GM21529 (cell line): ENCODE measurements at regions not wholly inside any gene's neighbourhood (a gene's known extent, or its start where the extent isn't known, plus 50 kb on each side); places are given as distances from the start of the nearest gene placed in this dataset.
"Not testable (repeated sequence)": the region's sequence is repeated elsewhere in the genome, so short reads cannot be mapped to it uniquely, and the experiment has no call there.

ENCODE experiments used
- ATAC-seq: cut with Tn5 transposase; IDR thresholded peaks from one replicate; pipeline ENCODE4 v1.9.1; 2021; ENCODE audit not compliant: unreplicated experiment

DNA sequence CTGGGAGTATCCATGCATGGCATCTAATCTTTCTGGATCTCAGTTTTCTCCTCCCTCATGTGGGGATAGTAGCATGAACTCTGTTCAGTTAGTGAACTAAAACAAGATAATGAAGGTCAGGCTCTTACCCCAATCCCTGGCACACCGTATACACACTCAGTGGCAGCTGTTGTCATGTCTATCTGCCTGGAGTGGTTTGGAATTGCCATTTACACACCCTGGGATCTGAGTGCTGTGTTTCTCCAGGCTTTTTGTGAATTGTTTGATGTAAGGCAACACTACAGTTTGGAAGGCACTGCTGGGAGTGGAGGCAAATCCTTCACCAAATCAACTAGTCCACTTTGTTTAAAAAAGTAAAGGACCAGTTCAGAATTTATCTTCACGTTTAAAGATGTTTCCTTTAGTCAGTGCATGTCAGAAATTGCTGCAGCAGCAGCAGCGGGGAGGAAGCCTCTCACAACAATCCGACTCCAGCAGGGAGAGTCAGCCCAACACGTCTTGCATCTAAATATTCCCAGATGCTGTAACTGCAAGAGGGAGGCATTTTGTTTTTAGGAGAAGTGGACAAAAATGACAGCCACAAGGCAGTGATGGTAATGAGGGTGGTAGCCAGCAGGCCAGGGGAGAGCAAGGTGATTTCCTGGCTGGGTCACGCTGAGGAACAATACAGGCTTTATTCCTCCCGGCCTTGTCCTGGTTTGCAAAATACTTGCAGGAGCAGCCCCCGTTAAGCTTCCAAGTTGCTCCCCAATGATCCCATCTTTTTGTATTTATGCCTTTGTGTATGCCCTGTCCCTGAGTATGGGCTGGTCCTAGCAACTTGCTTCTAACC, 128.5 kb upstream of the LRIG1 start:
- no peak for ATAC-seq

DNA sequence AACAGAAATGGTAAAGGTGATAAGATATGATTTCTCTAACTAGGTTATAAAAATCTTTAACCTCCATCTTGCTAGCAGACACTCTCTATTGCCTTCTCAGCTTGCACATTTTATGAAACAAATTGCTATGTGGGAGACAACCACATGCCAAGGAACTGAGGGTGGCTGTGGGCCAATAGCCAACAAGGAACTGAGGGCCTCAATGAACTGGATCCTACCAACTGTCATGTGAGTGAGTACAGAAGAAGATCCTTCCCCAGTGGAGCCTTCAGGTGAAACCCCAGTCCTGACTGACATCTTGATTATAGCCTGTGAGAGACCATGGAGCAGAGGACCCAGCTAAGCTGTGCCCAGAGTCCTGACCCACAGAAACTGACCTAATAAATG, 129.2 kb upstream of the LRIG1 start:
- ATAC-seq, result no peak

DNA sequence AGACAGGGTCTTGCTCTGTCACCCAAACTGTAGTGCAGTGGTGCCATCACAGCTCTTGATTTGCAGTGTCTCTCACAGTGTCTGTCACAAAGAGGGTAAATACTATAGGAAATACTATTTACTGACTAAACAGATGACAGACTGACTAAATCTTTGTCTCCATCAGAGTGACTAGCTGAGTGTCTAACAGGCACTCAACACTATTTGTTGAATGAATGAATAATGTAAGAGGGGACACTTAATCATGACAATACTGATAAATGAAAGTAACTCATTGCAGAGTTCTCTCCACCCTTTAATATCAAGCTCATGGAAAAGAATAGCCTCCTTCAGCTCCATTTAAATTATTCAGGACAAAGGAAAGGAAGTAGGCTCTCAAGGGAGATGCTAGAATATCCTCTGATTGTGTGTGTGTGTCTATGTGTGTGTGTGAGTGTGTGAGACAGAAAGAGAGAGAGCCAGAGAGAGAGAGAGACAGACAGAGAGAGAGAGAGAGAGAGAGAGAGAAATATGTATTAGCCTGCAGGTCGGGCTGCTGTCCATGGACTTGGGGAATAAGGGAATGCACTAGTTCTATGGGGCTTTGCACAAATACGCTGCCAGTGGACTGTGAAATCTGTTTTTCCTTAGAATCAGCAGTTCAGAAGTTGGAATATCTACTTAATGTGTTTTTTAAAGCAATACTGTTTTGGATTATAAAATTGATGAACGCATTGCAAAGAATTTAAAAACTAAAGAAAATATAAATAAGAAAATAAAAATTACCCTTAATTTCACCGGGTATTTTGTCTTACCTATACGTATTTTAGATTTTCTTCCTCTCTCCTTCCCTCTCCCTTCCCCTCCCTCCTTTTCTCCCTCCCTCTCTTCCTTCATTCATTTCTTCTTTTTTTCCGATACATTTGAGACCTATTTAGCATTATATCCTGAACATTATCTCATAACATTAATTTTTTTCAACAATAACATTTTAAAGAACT, 132.9 kb upstream of the LRIG1 start:
- ATAC-seq, result no peak

DNA sequence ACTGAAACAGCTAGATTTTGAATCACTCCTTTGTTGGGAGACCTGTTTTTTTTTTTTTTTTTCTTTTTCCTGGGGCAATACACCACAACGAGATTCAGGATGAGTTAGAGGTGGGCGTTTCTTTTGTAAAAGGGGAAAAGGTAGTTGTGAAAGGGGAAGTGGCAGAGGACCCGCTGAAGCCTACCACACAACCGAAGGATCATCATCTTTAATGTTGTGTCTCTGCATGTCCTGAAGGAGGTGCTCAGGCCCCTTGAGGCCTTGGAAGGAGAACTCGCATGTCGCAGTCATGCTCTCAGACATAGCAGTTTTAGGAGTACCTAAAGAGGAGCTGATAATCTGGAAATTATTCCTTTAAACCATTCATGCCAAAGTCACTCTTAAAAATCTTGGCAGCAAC, 137.9 kb upstream of the LRIG1 start:
- no peak for ATAC-seq

DNA sequence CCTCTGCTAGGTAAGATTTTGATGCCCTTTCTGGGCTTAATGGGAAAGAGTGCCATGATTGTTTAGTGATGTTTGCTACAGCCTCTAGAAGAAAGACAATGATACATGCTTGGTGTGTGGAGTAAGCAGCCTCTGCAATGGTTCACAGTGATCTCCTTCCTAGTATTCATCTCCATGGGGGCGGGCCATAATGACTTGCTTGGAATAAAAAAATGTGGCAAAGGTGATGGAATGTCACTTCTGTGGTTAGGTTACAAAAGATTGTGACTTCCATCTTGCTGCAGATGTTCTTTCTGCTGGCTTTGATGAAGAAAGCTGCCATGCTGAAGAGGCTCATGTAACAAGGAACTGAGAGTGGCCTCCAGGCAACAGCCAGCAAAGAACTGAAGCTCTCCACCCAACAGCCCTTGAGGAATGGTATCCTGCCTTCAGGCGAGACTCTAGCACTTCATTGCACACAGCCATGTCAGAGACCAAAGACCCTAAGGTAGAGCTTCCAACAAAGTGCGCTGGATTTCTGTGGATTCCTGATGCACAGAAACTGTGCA, 139.1 kb upstream of the LRIG1 start:
- ATAC-seq, result no peak

DNA sequence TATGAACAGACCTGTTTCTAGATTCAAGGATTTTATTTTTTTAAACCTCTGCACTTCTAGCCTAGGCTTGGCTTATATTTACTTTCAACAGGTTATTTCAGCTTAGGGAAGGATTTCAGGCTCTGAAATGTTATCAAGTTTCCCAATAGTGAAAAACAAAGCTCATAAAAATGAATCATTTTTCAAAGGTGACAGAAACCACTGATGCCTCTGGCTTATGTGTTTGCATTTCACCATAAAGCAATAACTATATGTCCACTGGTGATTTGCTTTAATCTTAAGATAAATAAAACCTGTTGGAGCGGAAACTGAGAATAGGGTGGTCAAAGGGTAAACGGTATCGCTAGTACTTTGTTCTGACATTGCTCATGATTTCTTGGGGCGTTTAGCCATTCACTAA, 141.2 kb upstream of the LRIG1 start:
- no peak for ATAC-seq

DNA sequence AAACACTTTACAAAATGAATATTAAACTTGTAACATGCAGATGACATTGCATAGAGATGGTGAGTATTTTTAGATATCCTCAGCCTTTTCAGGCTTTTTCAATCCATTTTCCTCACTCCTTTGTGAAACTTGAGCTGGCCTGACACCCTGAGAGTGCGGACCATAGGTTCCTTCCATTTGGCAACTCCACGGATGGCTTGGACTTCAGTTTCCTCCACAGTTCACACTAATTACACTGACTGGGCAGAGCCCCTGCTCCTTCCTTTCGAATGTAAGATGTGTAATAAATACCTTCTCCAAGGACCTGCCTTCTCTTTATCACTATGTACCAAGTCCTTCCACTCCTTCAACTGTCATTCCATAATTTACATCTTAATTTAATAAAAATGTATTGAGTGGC, 141.7 kb upstream of the LRIG1 start:
- no peak for ATAC-seq

DNA sequence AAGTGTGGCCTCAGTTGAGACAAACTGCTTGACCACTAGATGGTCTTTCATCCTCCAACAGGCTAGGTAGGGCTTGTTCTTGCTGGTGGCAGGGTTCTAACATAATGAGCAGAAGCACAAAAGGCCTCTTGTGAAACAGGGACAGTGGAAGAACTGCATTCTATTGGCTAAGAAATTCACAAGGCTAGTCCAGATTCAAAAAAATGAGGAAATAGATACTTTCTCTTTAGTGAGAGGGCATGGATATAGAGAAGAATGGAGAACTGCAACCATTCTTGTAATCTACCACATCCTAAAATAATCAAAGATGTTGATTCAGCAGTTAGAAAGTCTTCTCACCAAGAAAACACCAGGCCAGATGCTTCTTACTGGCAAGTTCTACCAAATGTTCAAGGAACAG, 143.7 kb upstream of the LRIG1 start:
- ATAC-seq, result no peak

DNA sequence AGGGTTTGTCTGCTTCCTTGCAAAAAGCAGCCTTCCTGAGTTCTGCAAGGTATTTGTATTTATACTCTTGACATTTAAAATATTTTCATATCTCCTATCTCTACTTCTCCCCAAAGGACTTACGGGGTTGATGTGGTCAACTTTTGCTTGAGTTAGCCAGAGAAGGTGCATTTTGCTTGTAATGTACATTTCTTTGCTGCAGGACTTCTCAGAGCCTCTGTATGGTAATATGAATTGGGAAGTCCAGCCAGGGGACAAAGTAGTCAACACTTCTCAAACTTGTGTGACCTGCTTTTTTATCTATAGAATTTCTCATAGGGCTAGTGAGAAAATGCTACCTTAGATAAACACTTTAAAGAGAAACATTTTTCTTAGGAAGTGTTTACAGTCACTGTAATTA, 148.2 kb upstream of the LRIG1 start:
- ATAC-seq, result no peak

DNA sequence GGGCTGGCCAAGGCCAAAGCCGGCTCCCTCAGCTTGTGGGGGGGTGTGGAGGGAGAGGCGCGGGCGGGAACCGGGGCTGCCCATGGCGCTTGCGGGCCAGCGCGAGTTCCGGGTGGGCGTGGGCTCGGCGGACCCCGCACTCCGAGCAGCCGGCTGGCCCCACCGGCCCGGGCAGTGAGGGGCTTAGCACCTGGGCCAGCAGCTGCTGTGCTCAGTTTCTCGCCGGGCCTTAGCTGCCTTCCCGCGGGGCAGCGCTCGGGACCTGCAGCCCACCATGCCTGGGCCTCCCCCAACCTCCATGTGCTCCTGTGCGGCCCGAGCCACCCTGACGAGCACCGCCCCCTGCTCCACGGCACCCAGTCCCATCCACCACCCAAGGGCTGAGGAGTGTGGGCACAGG, 150.7 kb upstream of the LRIG1 start:
- not testable (repeated sequence) for ATAC-seq

DNA sequence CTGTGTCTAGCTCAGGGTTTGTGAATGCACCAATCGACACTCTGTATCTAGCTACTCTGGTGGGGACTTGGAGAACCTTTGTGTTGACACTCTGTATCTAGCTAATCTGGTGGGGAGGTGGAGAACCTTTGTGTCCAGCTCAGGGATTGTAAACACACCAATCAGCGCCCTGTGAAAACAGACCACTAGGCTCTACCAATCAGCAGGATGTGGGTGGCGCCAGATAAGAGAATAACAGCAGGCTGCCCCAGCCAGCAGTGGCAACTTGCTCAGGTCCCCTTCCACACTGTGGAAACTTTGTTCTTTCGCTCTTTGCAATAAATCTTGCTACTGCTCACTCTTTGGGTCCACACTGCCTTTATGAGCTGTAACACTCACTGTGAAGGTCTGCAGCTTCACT, 151.3 kb upstream of the LRIG1 start:
- ATAC-seq, result not testable (repeated sequence)

DNA sequence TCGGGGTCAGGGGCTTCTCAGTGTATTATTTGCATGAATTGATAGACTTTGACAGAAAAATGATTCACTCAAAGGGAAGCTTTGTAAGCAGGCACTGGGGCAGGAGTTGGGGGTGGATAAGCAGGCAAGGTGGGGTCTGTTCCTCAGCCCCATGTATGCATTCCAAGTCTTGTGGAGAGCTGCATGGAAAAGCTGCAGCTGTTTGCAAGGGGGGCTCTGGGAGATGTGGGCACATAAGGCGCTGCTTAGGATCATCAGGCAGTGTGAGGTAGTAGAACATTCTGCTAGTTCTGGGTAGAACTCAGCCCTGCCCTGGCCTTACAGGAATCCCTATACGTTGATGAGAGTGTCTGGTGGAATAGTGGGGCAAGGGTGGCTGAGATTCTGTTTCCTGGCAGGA, 154.2 kb upstream of the LRIG1 start:
- no peak for ATAC-seq

DNA sequence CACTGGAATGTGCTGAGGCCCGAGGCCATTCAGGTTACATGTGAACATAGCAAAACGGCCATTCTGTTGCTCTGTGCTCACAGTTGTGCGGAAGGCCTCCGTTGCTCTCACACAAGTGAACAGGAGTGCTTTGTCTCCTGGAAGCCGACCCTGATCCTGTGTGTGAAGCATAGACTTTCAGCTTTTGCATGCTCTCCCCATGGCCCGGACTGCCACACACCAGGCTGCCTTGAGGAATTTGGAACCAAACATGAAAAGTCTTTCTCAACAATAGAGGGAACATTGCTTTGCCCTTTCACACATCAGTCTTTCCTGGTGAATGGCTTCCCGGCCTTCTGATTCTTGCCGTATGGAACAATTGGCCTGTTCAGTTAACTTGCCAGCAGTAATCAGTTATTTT, 154.8 kb upstream of the LRIG1 start:
- no peak for ATAC-seq

DNA sequence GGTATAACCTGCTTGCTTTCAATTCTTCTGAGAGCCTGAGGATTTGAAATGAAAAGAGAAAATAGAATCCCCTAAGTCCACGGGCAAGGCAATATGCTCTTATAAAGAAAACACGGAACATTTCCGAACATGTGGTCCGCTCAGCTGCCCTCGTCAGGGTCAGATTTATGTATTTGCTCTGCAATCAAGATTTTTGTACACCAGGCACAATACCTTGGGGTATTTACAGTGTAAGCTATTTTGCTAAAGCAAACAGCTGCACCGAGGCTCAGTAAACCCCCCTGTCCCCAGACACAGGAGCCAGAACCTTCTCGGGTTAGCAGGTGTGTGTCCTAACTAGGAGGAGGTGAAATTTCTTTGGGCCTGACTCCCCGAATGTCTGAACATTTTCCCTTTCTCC, 155.8 kb upstream of the LRIG1 start:
- ATAC-seq, result no peak

DNA sequence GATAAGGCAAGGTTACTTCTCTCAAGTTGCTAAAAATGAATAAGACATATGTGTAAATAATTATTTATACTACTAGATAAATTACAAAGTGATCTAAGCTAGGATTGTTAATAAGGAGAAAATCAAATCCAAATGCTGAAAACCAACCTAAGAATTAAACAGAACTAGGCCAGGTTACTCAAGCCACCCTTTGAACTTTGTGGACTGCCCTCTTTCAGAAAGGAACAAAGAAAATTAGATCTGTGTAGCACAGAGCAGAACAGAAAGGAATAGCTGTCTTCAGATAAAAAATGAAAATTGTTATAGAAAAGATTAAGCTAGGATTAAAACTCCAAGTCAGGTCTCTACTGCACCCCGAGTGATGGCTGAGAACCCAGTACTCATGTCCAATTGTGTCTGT, 158.2 kb upstream of the LRIG1 start:
- ATAC-seq, result no peak

DNA sequence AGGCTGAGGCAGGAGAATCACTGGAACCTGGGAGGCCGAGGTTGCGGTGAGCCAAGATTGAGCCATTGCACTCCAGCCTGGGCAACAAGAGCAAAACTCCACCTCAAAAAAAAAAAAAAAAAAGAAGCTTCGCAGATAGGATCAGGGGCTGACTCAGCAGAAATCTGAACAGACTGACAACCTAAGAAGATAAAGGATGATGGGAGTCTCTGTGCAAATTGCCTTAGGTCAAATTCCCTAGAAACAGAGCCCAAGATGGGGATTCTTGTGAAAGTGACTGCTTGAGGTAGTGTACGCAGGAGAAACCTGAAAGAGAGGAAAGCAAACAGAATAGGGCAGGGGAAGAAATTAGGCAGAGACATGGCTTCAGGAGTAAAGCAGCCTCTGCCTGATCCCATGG, 160.8 kb upstream of the LRIG1 start:
- no peak for ATAC-seq

DNA sequence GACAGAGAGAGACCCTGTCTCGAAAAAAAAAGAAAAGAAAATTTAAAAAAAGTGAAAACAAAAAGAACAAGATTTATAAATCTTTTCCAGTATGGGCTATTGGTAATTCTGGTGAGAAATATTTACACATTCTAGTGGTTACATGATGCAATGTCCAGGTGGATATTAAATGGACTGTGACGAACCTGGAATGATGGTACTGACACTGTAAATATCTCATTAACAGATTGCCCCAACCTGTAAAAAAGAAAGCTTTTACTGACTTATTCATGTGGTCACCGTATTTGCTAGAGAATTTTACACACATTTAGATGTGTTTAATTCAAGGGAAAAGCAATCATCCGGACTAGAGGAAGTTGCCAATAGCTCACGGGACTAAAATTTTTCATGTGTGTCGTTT, 162.1 kb upstream of the LRIG1 start:
- no peak for ATAC-seq

DNA sequence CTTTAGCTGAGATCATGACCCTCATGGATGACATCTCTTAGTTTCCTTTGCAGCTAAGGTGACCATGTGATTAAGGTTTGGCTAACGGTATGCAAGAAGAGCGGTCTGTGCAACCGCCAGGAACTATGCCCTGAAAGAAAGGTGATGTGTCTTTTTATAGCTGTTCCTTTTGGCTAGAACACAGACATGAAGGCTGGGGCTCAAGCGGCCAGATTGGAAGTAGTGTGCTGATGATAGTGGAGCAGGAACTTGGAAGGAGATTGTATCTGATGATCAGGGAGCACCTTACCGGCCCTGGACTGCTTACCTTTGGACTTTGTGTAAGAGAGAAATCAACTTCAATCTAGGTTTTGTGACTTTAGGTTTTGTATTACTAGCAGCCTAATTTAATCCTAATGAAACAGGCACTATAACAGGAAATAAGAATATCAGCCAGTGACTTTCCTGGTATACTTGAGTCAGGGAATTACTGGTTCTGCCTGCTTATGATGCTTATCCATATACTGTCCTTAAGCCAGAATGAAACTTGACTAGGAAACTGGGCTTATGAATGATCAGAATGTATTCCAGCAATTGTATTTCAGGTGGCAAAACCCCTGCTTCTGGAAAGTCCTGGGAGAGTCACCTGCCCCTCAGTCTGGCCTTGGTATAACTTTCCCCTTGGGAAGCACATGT, 164.3 kb upstream of the LRIG1 start:
- no peak for ATAC-seq

DNA sequence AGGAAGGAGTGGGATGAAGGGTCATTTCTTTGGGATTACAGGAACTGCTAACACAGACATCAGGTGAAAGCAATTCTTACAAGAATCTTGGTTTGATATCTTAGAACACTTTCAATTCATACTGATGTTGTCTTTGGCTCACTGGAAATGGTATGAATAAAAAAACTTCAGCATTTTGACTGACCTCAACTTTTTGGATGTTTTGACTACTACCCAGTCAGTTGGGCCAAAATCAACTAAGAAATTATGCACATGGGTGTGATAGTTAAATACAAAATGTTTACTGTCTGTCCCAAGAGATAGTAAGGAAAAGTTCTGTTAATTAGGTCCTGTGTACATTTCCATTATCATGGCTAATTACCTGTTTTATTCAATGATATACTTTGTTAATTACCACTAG, 165.5 kb upstream of the LRIG1 start:
- ATAC-seq, result no peak

DNA sequence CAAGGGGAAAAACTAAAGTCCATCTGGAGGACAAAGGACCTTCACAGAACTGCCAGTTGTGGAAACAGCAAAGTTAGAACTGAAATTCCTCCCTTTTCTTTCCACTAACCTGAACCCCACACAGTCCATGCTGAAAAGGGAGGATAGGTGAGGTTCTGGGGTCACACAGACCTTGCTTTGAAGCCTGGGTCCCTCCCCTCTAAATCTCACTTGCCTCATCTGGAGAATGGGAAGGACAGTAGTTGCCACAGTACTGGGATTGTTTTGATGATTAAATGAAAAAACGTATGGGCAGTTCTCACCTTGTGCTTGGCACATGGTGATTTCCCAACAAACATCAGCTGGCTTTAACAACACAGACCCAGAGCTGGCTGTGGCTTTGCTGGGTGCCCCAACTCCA, 166.4 kb upstream of the LRIG1 start:
- ATAC-seq, result no peak

DNA sequence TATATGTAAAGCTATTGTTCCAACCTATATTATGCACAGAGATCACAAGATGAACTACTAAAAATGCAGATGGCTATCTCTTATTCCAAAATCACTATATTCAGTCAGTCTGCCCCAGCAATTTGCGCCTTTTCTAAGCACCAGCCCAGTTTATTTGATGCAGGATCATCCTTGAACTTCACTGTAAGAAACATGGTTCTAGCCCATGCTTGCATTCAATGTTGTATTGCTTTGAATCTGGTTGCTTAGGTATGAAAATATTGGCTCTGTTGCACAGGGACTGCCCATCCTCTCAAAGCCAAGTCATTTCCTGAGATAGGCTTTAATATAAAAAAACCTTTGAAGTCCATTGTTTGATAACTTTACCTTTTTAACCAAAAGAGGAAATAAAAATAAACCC, 170.5 kb upstream of the LRIG1 start:
- ATAC-seq, result no peak
